Suprapubic skin (tissue), 4 donors: ENCODE measurements at regions not wholly inside any gene's neighbourhood (a gene's known extent, or its start where the extent isn't known, plus 50 kb on each side); places are given as distances from the start of the nearest gene placed in this dataset.

Experiments
- CTCF ChIP-seq, 2 donors: fragments of 200-600 bp in 1 of 2; fragments of 450-650 bp in 1 of 2; sonication (generic) in 1 of 2; IDR thresholded peaks; one replicate each; pipeline ENCODE4 v1.5.1; 2016 to 2019; ENCODE audit warnings: antibody characterized with exemption in 2 of 2, mild to moderate bottlenecking in 1 of 2, moderate library complexity in 1 of 2
- EP300 ChIP-seq: sonication (generic); formaldehyde crosslinking; IDR thresholded peaks from one replicate; pipeline ENCODE4 v1.6.1; 2017; ENCODE audit warnings: antibody characterized with exemption
- POLR2A ChIP-seq, 2 donors: fragments of 450-650 bp; IDR thresholded peaks; one replicate each; pipeline ENCODE4 v1.6.1; 2017; ENCODE audit warnings: antibody characterized with exemption in 2 of 2, mild to moderate bottlenecking in 2 of 2, moderate library complexity in 2 of 2
- POLR2AphosphoS5 ChIP-seq, 3 donors: sonication (generic); formaldehyde crosslinking; IDR thresholded peaks; one replicate each; pipeline ENCODE4 v1.6.1; 2017; ENCODE audit warnings: antibody characterized with exemption in 3 of 3

- TF ChIP-seq CTCF (IDR thresholded peaks at IDR 0.05) (no peak), POLR2AphosphoS5 (IDR thresholded peaks at IDR 0.05) (no peak), POLR2A (IDR thresholded peaks at IDR 0.05) (no peak), EP300 (no peak)
These were observed 170.2 kb downstream of the SUCNR1 start for GRCh38 chr3:152043620-152044019.
